GM18867 (cell line): ENCODE measurements at regions not wholly inside any gene's neighbourhood (a gene's known extent, or its start where the extent isn't known, plus 50 kb on each side); places are given as distances from the start of the nearest gene placed in this dataset.
"Not testable (repeated sequence)": the region's sequence is repeated elsewhere in the genome, so short reads cannot be mapped to it uniquely, and the experiment has no call there.

Source experiments
- ATAC-seq: cut with Tn5 transposase; IDR thresholded peaks from one replicate; pipeline ENCODE4 v1.9.1; 2021; ENCODE audit warnings: mild to moderate bottlenecking, moderate library complexity; ENCODE audit not compliant: unreplicated experiment

- ATAC-seq = no peak
These were observed 95.6 kb downstream of the RRAGB start for GRCh38 chrX:55813150-55813549.

- ATAC-seq = no peak
These were observed 98.0 kb downstream of the RRAGB start for GRCh38 chrX:55815546-55815945.

DNA sequence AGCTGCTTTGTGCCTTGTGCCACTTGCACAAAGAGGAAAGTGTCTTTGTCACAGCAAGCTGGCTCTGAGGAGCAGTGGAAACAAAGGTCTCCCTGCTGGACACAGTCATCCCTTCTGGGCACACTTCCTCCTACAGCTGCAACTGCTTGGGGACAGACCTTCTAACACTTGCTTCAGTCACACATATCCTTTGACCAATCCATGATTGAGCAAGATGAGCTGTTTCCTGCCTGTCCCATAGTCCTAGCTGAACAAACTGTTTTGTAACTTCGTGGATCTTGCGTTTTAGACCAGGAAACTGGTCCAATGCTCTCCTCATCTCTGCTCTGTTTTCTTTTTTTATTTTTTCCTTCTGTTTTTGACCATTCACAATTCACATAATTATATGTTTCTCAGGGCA, 98.5 kb downstream of the RRAGB start:
- ATAC-seq = no peak

DNA sequence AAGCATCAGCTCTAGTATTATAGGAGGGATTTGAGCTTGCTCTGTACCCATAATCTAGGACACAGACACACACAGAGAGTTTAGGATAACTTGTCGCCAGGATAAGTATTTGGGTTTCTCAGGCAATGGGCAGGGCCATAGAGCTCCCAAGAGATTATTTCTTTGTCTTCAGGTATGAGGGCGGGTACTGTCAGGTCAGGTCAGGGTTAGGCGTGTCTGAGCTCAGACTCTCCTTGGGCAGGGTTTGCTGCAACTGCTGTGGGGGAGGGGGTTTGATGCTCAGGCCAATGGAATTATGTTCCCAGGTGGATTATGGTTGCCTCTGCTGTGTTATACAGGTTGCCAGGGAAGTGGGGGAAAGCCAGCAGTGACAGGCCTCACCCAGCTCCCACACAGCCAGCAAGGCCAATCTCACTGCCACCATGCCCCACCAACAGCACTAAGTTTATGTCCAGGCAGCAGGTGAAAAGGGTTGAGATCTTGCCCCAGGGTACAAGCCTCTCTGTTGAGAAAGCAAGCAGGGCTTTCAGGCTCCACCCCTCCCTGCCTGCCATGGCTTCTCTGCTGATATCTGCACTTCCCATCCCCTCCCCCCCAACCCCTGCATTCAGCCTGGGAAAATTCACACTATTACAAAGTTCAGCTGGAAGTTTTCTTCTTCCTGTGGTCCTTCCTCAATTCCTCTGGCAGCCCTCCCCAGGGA, 101.3 kb downstream of the RRAGB start:
- ATAC-seq = no peak

DNA sequence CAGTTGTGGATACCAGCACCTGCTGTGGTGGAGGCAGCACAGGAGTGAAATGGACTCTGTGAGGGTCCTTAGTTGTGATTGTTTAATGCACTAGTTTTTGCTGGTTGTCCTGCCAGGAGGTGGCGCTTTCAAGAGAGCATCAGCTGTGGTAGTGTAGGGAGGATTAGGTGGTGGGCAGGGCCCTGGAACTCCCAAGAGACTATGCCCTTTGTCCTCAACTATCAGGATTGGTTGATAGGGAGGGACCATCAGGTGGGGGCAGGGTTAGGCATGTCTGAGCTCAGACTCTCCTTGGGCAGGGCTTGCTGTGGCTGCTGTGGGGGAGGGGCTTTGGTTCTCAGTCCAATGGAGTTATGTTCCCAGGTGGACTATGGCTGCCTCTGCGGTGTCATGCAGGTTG, 121.9 kb downstream of the RRAGB start:
- no peak for ATAC-seq

GRCh38 chrX:55841962-55842752, 124.6 kb downstream of the RRAGB start:
- no peak for ATAC-seq

DNA sequence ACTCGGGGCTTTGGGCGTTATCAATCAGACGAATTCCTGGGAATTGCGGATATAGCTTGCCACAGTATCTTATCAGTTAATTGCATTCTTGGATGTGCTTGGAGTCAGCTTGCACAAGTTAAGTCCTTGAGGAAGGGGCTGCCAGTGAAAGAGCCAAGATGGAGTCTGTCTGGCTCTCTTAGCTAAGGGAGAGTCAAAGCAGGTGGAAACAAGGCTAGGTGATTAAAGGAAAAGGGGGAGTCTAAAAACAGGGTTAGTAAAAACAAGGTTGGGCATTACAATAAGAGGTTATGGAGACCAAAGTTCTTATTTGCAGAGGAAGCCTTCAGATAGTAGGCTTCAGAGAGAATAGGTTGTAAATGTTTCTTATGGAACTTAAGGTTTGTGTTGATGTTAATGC, 149.2 kb downstream of the RRAGB start:
- ATAC-seq = not testable (repeated sequence)

- peak; percentile 81 for ATAC-seq
These were observed 149.7 kb downstream of the RRAGB start for GRCh38 chrX:55867181-55867651.

- peak; percentile 55 for ATAC-seq
These were observed 150.2 kb downstream of the RRAGB start for GRCh38 chrX:55867708-55868107.

- ATAC-seq = peak; percentile 42
These were observed 157.3 kb downstream of the RRAGB start for GRCh38 chrX:55874807-55875206.

GRCh38 chrX:55883541-55883940, 166.0 kb downstream of the RRAGB start:
- peak; percentile 55 for ATAC-seq

GRCh38 chrX:55907968-55908607, 190.5 kb downstream of the RRAGB start:
- peak; percentile 87 for ATAC-seq

GRCh38 chrX:55908661-55909212, 191.2 kb downstream of the RRAGB start:
- ATAC-seq = peak; percentile 66

- peak; percentile 98 for ATAC-seq
These were observed 202.0 kb downstream of the RRAGB start for GRCh38 chrX:55919367-55920221.

DNA sequence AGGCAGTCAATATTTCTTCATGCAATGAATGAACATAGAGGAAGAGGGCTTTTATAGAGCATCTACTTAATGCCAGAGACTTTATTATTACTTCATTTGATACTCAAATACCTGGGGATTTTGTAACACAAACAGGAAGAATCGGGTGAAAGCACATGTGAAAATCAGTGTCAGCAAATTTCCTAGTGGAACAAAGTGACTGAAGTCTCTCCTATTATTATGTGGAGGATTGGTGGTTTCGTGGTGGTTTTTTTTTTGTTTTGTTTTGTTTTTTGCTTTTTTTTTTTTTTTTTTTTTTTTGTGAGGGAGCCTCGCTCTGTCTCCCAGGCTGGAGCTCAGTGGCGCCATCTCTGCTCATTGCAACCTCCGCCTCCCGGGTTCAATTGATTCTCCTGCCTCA, 207.0 kb downstream of the RRAGB start:
- no peak for ATAC-seq

GRCh38 chrX:55928529-55928928, 211.0 kb downstream of the RRAGB start:
- ATAC-seq = not testable (repeated sequence)
